ENCODE measurements at regions not wholly inside any gene's neighbourhood (a gene's known extent, or its start where the extent isn't known, plus 50 kb on each side); places are given as distances from the start of the nearest gene placed in this dataset.

- no peaks in the 10 kb centered on the region for H3K9me2 ChIP-seq (replicated peaks; ENCODE audit: low read length)
- peaks cover 6% of the 10 kb centered on the region; the same call in 1 of the 2 replicates for H3K4me1 ChIP-seq (ENCODE audit: insufficient read depth, low read length)
- H3K4me3 ChIP-seq (ENCODE audit: low read length) = no peak overlapping the region
- no peak overlapping the region for H2AFZ ChIP-seq (ENCODE audit: low read length)
- H3K9ac ChIP-seq (ENCODE audit: low read length) = no peak overlapping the region
- POLR2A ChIA-PET (ENCODE audit: unreplicated experiment) = no interaction called here
- no peaks in the 10 kb centered on the region for H3K27me3 ChIP-seq (ENCODE audit: low read length)
- TF ChIP-seq EZH2phosphoT487 (IDR thresholded peaks at IDR 0.05; ENCODE audit: borderline replicate concordance, low read length) = no peak
- TF ChIP-seq EZH2 (IDR thresholded peaks at IDR 0.05; ENCODE audit: low read length, unreplicated experiment) = no peak
- no peak for TF ChIP-seq CTCF (conservative IDR thresholded peaks at IDR 0.05; ENCODE audit: low read depth, low read length)
- DNase-seq (no peak), ATAC-seq (no peak)
- no peaks in the 10 kb centered on the region for H3K79me2 ChIP-seq (ENCODE audit: low read length)
- no peaks in the 10 kb centered on the region for H3K9me3 ChIP-seq (ENCODE audit: low read length)
- CTCF ChIA-PET = no interaction called here
- no peaks in the 10 kb centered on the region for H3F3A ChIP-seq (ENCODE audit: low read length, unreplicated experiment)
- no peak overlapping the region for H3K4me2 ChIP-seq (ENCODE audit: low read length)
- no peaks in the 10 kb centered on the region for H4K20me1 ChIP-seq (ENCODE audit: low read length)
- H3K36me3 ChIP-seq (ENCODE audit: low read depth, low read length) = no peaks in the 10 kb centered on the region
- H3K27ac ChIP-seq (ENCODE audit: low read length) = no peak overlapping the region
- BruUV-seq (replicated peaks) = no TSS peak
- intact Hi-C loops (cut with micrococcal nuclease) = no loop called here
Observed at GRCh38 chr12:71282925-71283324, 125.1 kb upstream of the TSPAN8 start.

- Histone ChIP-seq H3K9me3 (ENCODE audit: low read length) (no peaks in the 10 kb centered on the region), H3K4me3 (ENCODE audit: low read length) (no peak overlapping the region), H3K79me2 (ENCODE audit: low read length) (no peaks in the 10 kb centered on the region), H3K9ac (ENCODE audit: low read length) (no peak overlapping the region), H4K20me1 (ENCODE audit: low read length) (no peaks in the 10 kb centered on the region), H3K9me2 (replicated peaks; ENCODE audit: low read length) (no peaks in the 10 kb centered on the region), H3K36me3 (ENCODE audit: low read depth, low read length) (no peaks in the 10 kb centered on the region), H3K4me1 (ENCODE audit: insufficient read depth, low read length) (peaks cover 6% of the 10 kb centered on the region; the same call in 1 of the 2 replicates), H3K4me2 (ENCODE audit: low read length) (no peak overlapping the region), H3K27me3 (ENCODE audit: low read length) (no peaks in the 10 kb centered on the region), H2AFZ (ENCODE audit: low read length) (0 out of 2 replicates have a peak overlapping the region, but pooled peaks have one; percentile 2), H3K27ac (ENCODE audit: low read length) (no peak overlapping the region), H3F3A (ENCODE audit: low read length, unreplicated experiment) (no peaks in the 10 kb centered on the region)
- CTCF ChIA-PET = no interaction called here
- no peak for ATAC-seq
- no TSS peak for BruUV-seq (replicated peaks)
- peak; percentile 15 for DNase-seq
- intact Hi-C loops (cut with micrococcal nuclease) = no loop called here
- TF ChIP-seq CTCF (conservative IDR thresholded peaks at IDR 0.05; ENCODE audit: low read depth, low read length) = no peak
- no peak for TF ChIP-seq EZH2 (IDR thresholded peaks at IDR 0.05; ENCODE audit: low read length, unreplicated experiment)
- no peak for TF ChIP-seq EZH2phosphoT487 (IDR thresholded peaks at IDR 0.05; ENCODE audit: borderline replicate concordance, low read length)
- POLR2A ChIA-PET (ENCODE audit: unreplicated experiment) = no interaction called here
Observed at GRCh38 chr12:71282020-71282419, 124.2 kb upstream of the TSPAN8 start.

GRCh38 chr12:71281425-71281824 is 123.6 kb upstream of the TSPAN8 start:
- no peak overlapping the region for H2AFZ ChIP-seq (ENCODE audit: low read length)
- ChIA-PET CTCF (no interaction called here), POLR2A (ENCODE audit: unreplicated experiment) (no interaction called here)
- no peak overlapping the region for H3K4me2 ChIP-seq (ENCODE audit: low read length)
- ATAC-seq (no peak), DNase-seq (no peak)
- no peaks in the 10 kb centered on the region for H3K27me3 ChIP-seq (ENCODE audit: low read length)
- peaks cover 6% of the 10 kb centered on the region; the same call in 1 of the 2 replicates for H3K4me1 ChIP-seq (ENCODE audit: insufficient read depth, low read length)
- no peak overlapping the region for H3K27ac ChIP-seq (ENCODE audit: low read length)
- H3K4me3 ChIP-seq (ENCODE audit: low read length) = no peak overlapping the region
- H3K36me3 ChIP-seq (ENCODE audit: low read depth, low read length) = no peaks in the 10 kb centered on the region
- H4K20me1 ChIP-seq (ENCODE audit: low read length) = no peaks in the 10 kb centered on the region
- no peak for TF ChIP-seq EZH2 (IDR thresholded peaks at IDR 0.05; ENCODE audit: low read length, unreplicated experiment)
- no peak for TF ChIP-seq EZH2phosphoT487 (IDR thresholded peaks at IDR 0.05; ENCODE audit: borderline replicate concordance, low read length)
- TF ChIP-seq CTCF (conservative IDR thresholded peaks at IDR 0.05; ENCODE audit: low read depth, low read length) = no peak
- H3K9me3 ChIP-seq (ENCODE audit: low read length) = no peaks in the 10 kb centered on the region
- no peak overlapping the region for H3K9ac ChIP-seq (ENCODE audit: low read length)
- H3F3A ChIP-seq (ENCODE audit: low read length, unreplicated experiment) = no peaks in the 10 kb centered on the region
- intact Hi-C loops (cut with micrococcal nuclease) = no loop called here
- no peaks in the 10 kb centered on the region for H3K9me2 ChIP-seq (replicated peaks; ENCODE audit: low read length)
- H3K79me2 ChIP-seq (ENCODE audit: low read length) = no peaks in the 10 kb centered on the region
- no TSS peak for BruUV-seq (replicated peaks)

Data from PC-3 (cell line).